Testis (tissue), 2 donors: ENCODE measurements at regions not wholly inside any gene's neighbourhood (a gene's known extent, or its start where the extent isn't known, plus 50 kb on each side); places are given as distances from the start of the nearest gene placed in this dataset.

ENCODE experiments used
- CTCF ChIP-seq, 3 experiments: fragments of 450-650 bp in 2 of 3; fragments of 200-600 bp in 1 of 3; sonication (generic) in 1 of 3; IDR thresholded peaks; one replicate each; pipeline ENCODE4 v1.5.1; 2016 to 2019; ENCODE audit warnings: antibody characterized with exemption in 3 of 3, mild to moderate bottlenecking in 2 of 3, moderate library complexity in 1 of 3
- POLR2A ChIP-seq: fragments of 450-650 bp; IDR thresholded peaks from one replicate; pipeline ENCODE4 v1.6.1; 2017; ENCODE audit warnings: antibody characterized with exemption, mild to moderate bottlenecking, moderate library complexity

- TF ChIP-seq CTCF (IDR thresholded peaks at IDR 0.05) = no peak
- TF ChIP-seq POLR2A = no peak
Observed at GRCh38 chr6:156575361-156575760, 201.8 kb upstream of the ARID1B start.
